Loucy (cell line): ENCODE measurements at regions not wholly inside any gene's neighbourhood (a gene's known extent, or its start where the extent isn't known, plus 50 kb on each side); places are given as distances from the start of the nearest gene placed in this dataset.

Experiments used
- H2AFZ ChIP-seq: fragments of 200-600 bp; sonication (generic); 2 replicates; pipeline ENCODE4 v1.6.0; 2016; ENCODE audit warnings: antibody characterized with exemption, mild to moderate bottlenecking, low read length, moderate library complexity
- H3F3A ChIP-seq: fragments of 200-600 bp; 2 replicates; pipeline ENCODE4 v1.6.0; 2016; ENCODE audit warnings: antibody characterized with exemption, low read depth, mild to moderate bottlenecking
- H3K27me3 ChIP-seq: fragments of 200-600 bp; sonication (generic); 2 replicates; pipeline ENCODE4 v1.6.1; 2014; ENCODE audit warnings: low read length, mild to moderate bottlenecking; ENCODE audit not compliant: insufficient read depth, poor library complexity, severe bottlenecking
- H3K36me3 ChIP-seq: fragments of 200-600 bp; sonication (generic); 2 replicates; pipeline ENCODE4 v1.6.1; 2016; ENCODE audit warnings: low read length; ENCODE audit not compliant: insufficient read depth
- H3K4me1 ChIP-seq: fragments of 200-600 bp; sonication (generic); 2 replicates; pipeline ENCODE4 v1.5.1; 2014; ENCODE audit warnings: low read length, mild to moderate bottlenecking; ENCODE audit not compliant: insufficient read depth, poor library complexity, severe bottlenecking
- H3K4me2 ChIP-seq: fragments of 200-600 bp; sonication (generic); 2 replicates; pipeline ENCODE4 v1.6.0; 2014; ENCODE audit warnings: antibody characterized with exemption, low read length, low read depth, mild to moderate bottlenecking; ENCODE audit not compliant: poor library complexity, severe bottlenecking
- H3K4me3 ChIP-seq: fragments of 200-600 bp; sonication (generic); 2 replicates; pipeline ENCODE4 v1.5.1; 2014; ENCODE audit warnings: low read length, mild to moderate bottlenecking, mixed read lengths; ENCODE audit not compliant: poor library complexity, severe bottlenecking
- H3K79me2 ChIP-seq: fragments of 200-600 bp; sonication (generic); 2 replicates; pipeline ENCODE4 v1.6.1; 2014; ENCODE audit warnings: low read length; ENCODE audit not compliant: insufficient read depth
- H3K9ac ChIP-seq: fragments of 200-600 bp; sonication (generic); 2 replicates; pipeline ENCODE4 v1.6.0; 2014; ENCODE audit warnings: mild to moderate bottlenecking, low read depth, low read length, moderate library complexity; ENCODE audit not compliant: poor library complexity, severe bottlenecking
- H3K9me2 ChIP-seq: fragments of 200-600 bp; sonication (generic); replicated peaks from 2 replicates; pipeline ENCODE4 v1.6.1; 2016; ENCODE audit warnings: low read depth, low read length, mixed read lengths
- H3K9me3 ChIP-seq: fragments of 200-600 bp; sonication (generic); 2 replicates; pipeline ENCODE4 v1.6.1; 2014; ENCODE audit warnings: mild to moderate bottlenecking, antibody characterized with exemption, low read length, low read depth; ENCODE audit not compliant: insufficient read depth
- H4K20me1 ChIP-seq: fragments of 200-600 bp; sonication (generic); 2 replicates; pipeline ENCODE4 v1.6.0; 2014; ENCODE audit warnings: antibody characterized with exemption, low read length, mild to moderate bottlenecking; ENCODE audit not compliant: insufficient read depth, poor library complexity, severe bottlenecking
- EZH2phosphoT487 ChIP-seq: fragments of 200-600 bp; IDR thresholded peaks from 2 replicates; pipeline ENCODE4 v1.6.1; 2018; ENCODE audit warnings: antibody characterized with exemption, mild to moderate bottlenecking, moderate library complexity, borderline replicate concordance
- TF ChIP-seq, protein P1 (sequence below): fragments of 200-600 bp; sonication (generic); conservative IDR thresholded peaks from 2 replicates; pipeline ENCODE4 v1.5.1; 2014; ENCODE audit warnings: mild to moderate bottlenecking, antibody characterized with exemption, low read length

DNA sequence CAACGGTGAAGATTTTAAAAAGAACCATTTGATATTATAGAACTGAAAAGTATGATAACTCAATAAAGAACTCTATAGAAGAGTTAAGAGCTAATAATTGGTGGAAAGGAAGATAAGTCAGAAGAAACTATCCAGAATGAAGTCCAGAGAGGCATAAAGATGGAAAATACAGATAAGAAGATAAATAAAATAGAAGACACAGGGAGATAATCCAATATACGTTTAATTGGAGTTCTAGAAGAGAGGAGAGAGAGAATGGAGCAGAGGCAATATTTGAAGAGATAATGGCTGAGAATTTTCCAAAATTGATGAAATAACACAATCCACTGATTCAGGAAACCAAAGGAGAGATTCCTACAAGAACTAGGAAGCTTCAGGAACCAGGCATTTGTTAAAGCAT is 49.8 kb upstream of the EPHB3 start:
- Histone ChIP-seq H3F3A (no peaks in the 10 kb centered on the region), H4K20me1 (no peaks in the 10 kb centered on the region), H3K9me2 (no peaks in the 10 kb centered on the region), H3K4me1 (no peaks in the 10 kb centered on the region), H3K9ac (no peak overlapping the region), H3K79me2 (no peaks in the 10 kb centered on the region), H3K4me3 (no peak overlapping the region), H3K4me2 (no peak overlapping the region), H3K36me3 (no peaks in the 10 kb centered on the region), H2AFZ (peak overlapping the region; percentile 33; the same call in 1 of the 2 replicates), H3K27me3 (peaks cover 5% of the 10 kb centered on the region), H3K9me3 (no peaks in the 10 kb centered on the region)
- no peak for TF ChIP-seq EZH2phosphoT487
- TF ChIP-seq, protein P1, sequence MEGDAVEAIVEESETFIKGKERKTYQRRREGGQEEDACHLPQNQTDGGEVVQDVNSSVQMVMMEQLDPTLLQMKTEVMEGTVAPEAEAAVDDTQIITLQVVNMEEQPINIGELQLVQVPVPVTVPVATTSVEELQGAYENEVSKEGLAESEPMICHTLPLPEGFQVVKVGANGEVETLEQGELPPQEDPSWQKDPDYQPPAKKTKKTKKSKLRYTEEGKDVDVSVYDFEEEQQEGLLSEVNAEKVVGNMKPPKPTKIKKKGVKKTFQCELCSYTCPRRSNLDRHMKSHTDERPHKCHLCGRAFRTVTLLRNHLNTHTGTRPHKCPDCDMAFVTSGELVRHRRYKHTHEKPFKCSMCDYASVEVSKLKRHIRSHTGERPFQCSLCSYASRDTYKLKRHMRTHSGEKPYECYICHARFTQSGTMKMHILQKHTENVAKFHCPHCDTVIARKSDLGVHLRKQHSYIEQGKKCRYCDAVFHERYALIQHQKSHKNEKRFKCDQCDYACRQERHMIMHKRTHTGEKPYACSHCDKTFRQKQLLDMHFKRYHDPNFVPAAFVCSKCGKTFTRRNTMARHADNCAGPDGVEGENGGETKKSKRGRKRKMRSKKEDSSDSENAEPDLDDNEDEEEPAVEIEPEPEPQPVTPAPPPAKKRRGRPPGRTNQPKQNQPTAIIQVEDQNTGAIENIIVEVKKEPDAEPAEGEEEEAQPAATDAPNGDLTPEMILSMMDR, result no peak
